ENCODE measurements at regions not wholly inside any gene's neighbourhood (a gene's known extent, or its start where the extent isn't known, plus 50 kb on each side); places are given as distances from the start of the nearest gene placed in this dataset.

DNA sequence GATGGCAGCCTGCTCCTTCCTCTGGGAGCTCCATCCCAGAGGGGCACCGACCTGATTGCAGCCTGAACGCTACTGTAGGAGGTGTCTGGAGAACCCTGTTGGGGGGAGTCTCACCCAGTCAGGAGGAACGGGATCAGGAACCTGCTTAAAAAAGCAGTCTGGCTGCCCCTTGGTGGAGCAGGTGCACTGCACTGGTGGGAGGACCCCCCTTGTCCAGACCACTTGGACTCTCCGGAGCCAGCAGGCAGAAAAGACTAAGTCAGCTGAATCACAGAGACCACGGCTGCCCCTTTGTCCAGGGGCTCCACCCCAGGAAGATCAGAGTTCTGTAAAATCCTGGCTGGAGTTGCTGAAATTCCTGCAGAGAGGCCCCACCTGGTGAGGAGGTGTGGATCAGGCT is 67.3 kb upstream of the MAGEB18 start:
- no peak for DNase-seq

DNA sequence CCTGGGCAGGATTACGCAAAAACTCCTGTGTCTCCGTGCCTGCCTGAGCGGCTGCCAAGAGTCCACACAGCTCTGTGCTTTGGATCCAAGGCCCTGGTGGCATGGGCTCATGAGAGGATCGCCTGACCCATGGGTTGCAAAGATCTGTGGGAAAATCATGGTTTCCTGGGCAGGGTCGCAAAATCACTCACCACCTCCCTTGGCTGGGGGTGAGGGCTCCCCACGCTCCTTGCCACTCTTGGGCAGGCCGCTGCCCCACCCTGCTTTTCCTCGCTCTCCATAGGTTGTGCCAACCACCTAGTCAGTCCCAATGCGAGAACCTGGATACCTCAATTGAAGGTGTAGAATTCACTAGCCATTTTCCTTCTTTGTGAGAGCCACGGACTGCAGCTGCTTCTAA is 66.5 kb upstream of the MAGEB18 start:
- no peak for DNase-seq

DNA sequence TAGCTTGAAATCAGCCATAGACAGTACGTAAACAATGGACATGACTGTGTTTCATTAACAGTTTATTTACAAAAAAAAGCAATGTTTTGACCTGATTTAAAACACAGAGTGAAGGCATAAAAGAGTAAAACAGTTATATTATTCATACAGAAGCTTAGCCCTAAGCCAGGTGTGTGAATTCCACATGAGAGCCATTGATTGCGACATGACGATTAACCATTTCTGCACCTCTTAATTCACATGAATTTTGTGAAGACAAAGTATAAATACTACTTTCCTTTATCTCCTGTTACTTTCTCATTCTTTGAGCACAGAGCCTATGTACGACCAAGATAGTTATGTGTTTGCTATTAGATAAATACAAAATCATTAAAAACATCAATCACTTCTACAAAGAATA is 55.0 kb upstream of the MAGEB18 start:
- DNase-seq: no peak
